ENCODE measurements at regions not wholly inside any gene's neighbourhood (a gene's known extent, or its start where the extent isn't known, plus 50 kb on each side); places are given as distances from the start of the nearest gene placed in this dataset.

DNA sequence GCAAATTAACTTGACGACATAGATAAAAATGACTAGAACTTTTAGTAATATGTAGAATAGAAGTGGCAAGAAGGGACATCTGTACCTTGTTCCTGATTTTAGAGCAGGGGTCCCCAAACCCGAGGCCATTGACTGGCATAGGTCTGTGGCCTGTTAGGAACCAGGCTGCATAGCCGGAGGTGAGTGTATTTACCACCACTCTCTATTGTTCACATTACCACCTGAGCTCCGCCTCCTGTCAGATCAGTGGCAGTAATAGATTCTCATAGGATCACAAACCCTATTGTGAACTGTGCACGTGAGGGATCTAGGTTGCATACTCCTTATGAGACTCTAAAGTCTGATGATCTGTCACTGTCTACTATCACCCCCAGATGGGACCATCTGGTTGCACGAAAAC, 113.6 kb upstream of the AVPR1A start:
- Histone ChIP-seq H2AFZ (ENCODE audit: low read depth, low read length) (no peak overlapping the region), H3K27ac (ENCODE audit: insufficient read depth, low read depth, low read length) (no peak overlapping the region), H3K9ac (replicated peaks; ENCODE audit: extremely low read depth, insufficient read depth, low read length) (no peak overlapping the region), H4K20me1 (replicated peaks; ENCODE audit: control insufficient read depth, extremely low read depth, insufficient read depth, low read length) (no peaks in the 10 kb centered on the region), H3K36me3 (ENCODE audit: control insufficient read depth in 2 of 2, extremely low read depth in 1 of 2, insufficient read depth in 2 of 2, low read length in 2 of 2) (no peaks in the 10 kb centered on the region), H3K9me1 (replicated peaks; ENCODE audit: control insufficient read depth, extremely low read depth, insufficient read depth, low read length) (no peaks in the 10 kb centered on the region), H3K4me3 (replicated peaks in 1 of 3; ENCODE audit: insufficient read depth in 1 of 3, low read depth in 1 of 3, low read length in 3 of 3) (no peak overlapping the region), H3K27me3 (ENCODE audit: control insufficient read depth in 2 of 2, insufficient read depth in 2 of 2, low read length in 2 of 2) (no peaks in the 10 kb centered on the region), H3K4me1 (ENCODE audit: control insufficient read depth, extremely low read depth, insufficient read depth, low read length) (no peaks in the 10 kb centered on the region), H3K4me2 (ENCODE audit: insufficient read depth, low read length) (no peak overlapping the region), H3K9me3 (replicated peaks; ENCODE audit: control insufficient read depth, insufficient read depth, low read length) (no peaks in the 10 kb centered on the region), H3K79me2 (ENCODE audit: control insufficient read depth, insufficient read depth, low read length) (no peaks in the 10 kb centered on the region)
- FAIRE-seq (no peak), DNase-seq (ENCODE audit: low read depth, low spot score) (no peak)
- dilution Hi-C loops (cut with MboI; ENCODE audit: extremely low pct_ligation_motif_present, low sequenced_read_pairs) = no loop called here
- intact Hi-C loops (cut with micrococcal nuclease) = no loop called here
- TF ChIP-seq, protein P1, sequence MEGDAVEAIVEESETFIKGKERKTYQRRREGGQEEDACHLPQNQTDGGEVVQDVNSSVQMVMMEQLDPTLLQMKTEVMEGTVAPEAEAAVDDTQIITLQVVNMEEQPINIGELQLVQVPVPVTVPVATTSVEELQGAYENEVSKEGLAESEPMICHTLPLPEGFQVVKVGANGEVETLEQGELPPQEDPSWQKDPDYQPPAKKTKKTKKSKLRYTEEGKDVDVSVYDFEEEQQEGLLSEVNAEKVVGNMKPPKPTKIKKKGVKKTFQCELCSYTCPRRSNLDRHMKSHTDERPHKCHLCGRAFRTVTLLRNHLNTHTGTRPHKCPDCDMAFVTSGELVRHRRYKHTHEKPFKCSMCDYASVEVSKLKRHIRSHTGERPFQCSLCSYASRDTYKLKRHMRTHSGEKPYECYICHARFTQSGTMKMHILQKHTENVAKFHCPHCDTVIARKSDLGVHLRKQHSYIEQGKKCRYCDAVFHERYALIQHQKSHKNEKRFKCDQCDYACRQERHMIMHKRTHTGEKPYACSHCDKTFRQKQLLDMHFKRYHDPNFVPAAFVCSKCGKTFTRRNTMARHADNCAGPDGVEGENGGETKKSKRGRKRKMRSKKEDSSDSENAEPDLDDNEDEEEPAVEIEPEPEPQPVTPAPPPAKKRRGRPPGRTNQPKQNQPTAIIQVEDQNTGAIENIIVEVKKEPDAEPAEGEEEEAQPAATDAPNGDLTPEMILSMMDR (IDR thresholded peaks at IDR 0.05; ENCODE audit: extremely low read depth in 1 of 2, insufficient read depth in 1 of 2, low read depth in 1 of 2, low read length in 2 of 2) = no peak
- TF ChIP-seq EZH2 (IDR thresholded peaks at IDR 0.05; ENCODE audit: borderline replicate concordance, low read depth, low read length, severe bottlenecking) = no peak
- no peak for TF ChIP-seq JUN (IDR thresholded peaks at IDR 0.05; ENCODE audit: borderline replicate concordance, insufficient read depth, insufficient read length, low read depth)
- TF ChIP-seq MYC (IDR thresholded peaks at IDR 0.05; ENCODE audit: low read depth, low read length) = no peak
- POLR2A ChIA-PET = no interaction called here
- BruUV-seq (replicated peaks) = no TSS peak
- CTCF ChIA-PET = interaction anchor here (0.8 kb wide), 1 partner anchor 10 kb away, joined by 4 read pairs; no protein-coding TSS in a partner anchor

DNA sequence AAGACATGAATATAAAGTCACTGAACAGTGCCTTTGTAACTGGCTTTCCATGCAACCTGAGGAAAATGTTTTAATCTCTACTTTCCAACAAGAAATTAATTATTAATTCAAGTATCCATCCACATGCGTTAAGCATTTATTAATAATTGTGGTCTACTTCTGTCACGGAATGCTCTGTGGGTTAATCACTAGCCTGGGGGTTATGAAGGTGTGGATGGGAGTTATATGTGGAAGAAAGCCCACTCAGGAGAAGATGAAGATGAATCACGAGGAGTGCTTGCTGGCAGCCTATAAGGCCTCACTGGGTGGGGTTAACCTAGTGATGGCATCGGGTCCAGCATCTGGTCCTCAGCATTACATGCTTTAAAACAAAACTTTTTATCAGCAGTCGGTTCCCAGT, 99.5 kb upstream of the AVPR1A start:
- POLR2A ChIA-PET = no interaction called here
- no peak overlapping the region for H2AFZ ChIP-seq (ENCODE audit: low read depth, low read length)
- H3K9me3 ChIP-seq (replicated peaks; ENCODE audit: control insufficient read depth, insufficient read depth, low read length) = no peaks in the 10 kb centered on the region
- no TSS peak for BruUV-seq (replicated peaks)
- no peak overlapping the region for H3K4me2 ChIP-seq (ENCODE audit: insufficient read depth, low read length)
- H3K9me1 ChIP-seq (replicated peaks; ENCODE audit: control insufficient read depth, extremely low read depth, insufficient read depth, low read length) = no peaks in the 10 kb centered on the region
- no peak overlapping the region for H3K27ac ChIP-seq (ENCODE audit: insufficient read depth, low read depth, low read length)
- no peaks in the 10 kb centered on the region for H3K79me2 ChIP-seq (ENCODE audit: control insufficient read depth, insufficient read depth, low read length)
- dilution Hi-C loops (cut with MboI; ENCODE audit: extremely low pct_ligation_motif_present, low sequenced_read_pairs) = no loop called here
- intact Hi-C loops (cut with micrococcal nuclease) = no loop called here
- no peaks in the 10 kb centered on the region for H3K4me1 ChIP-seq (ENCODE audit: control insufficient read depth, extremely low read depth, insufficient read depth, low read length)
- no peak overlapping the region for H3K9ac ChIP-seq (replicated peaks; ENCODE audit: extremely low read depth, insufficient read depth, low read length)
- no peak overlapping the region for H3K4me3 ChIP-seq (replicated peaks in 1 of 3; ENCODE audit: insufficient read depth in 1 of 3, low read depth in 1 of 3, low read length in 3 of 3)
- FAIRE-seq (no peak), DNase-seq (ENCODE audit: low read depth, low spot score) (no peak)
- CTCF ChIA-PET = no interaction called here
- TF ChIP-seq, protein P1 (IDR thresholded peaks at IDR 0.05; ENCODE audit: extremely low read depth in 1 of 2, insufficient read depth in 1 of 2, low read depth in 1 of 2, low read length in 2 of 2) = no peak
- no peak for TF ChIP-seq POLR2AphosphoS5 (IDR thresholded peaks at IDR 0.05; ENCODE audit: insufficient read depth, low read depth, low read length)
- TF ChIP-seq, protein P2, sequence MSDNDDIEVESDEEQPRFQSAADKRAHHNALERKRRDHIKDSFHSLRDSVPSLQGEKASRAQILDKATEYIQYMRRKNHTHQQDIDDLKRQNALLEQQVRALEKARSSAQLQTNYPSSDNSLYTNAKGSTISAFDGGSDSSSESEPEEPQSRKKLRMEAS (IDR thresholded peaks at IDR 0.05; ENCODE audit: insufficient read depth, insufficient read length) = no peak
- no peak for TF ChIP-seq MYC (IDR thresholded peaks at IDR 0.05; ENCODE audit: low read depth, low read length)
- no peak for TF ChIP-seq JUN (IDR thresholded peaks at IDR 0.05; ENCODE audit: borderline replicate concordance, insufficient read depth, insufficient read length, low read depth)
- TF ChIP-seq FOS (IDR thresholded peaks at IDR 0.05; ENCODE audit: borderline replicate concordance, insufficient read depth, low read length) = no peak
- TF ChIP-seq POLR2A (IDR thresholded peaks at IDR 0.05; ENCODE audit: low read depth, low read length) = no peak
- H3K36me3 ChIP-seq (ENCODE audit: control insufficient read depth in 2 of 2, extremely low read depth in 1 of 2, insufficient read depth in 2 of 2, low read length in 2 of 2) = no peaks in the 10 kb centered on the region
- no peaks in the 10 kb centered on the region for H3K27me3 ChIP-seq (ENCODE audit: control insufficient read depth in 2 of 2, insufficient read depth in 2 of 2, low read length in 2 of 2)
- no peaks in the 10 kb centered on the region for H4K20me1 ChIP-seq (replicated peaks; ENCODE audit: control insufficient read depth, extremely low read depth, insufficient read depth, low read length)

Measured in endothelial cell of umbilical vein (primary cell).